ENCODE measurements at regions not wholly inside any gene's neighbourhood (a gene's known extent, or its start where the extent isn't known, plus 50 kb on each side); places are given as distances from the start of the nearest gene placed in this dataset.

GRCh38 chr4:189202182-189202868 is 738.3 kb upstream of the FRG1 start:
- H3K4me3 ChIP-seq (ENCODE audit: low read length), result peak overlapping the region; percentile 51
- peak; percentile 83 for DNase-seq (ENCODE audit: low read depth)
- TF ChIP-seq CTCF (conservative IDR thresholded peaks at IDR 0.05; ENCODE audit: low read length), result peak; percentile 90

- H3K4me3 ChIP-seq (ENCODE audit: low read length), result no peak overlapping the region
- DNase-seq (ENCODE audit: low read depth), result peak; percentile 46
- no peak for TF ChIP-seq CTCF (conservative IDR thresholded peaks at IDR 0.05; ENCODE audit: low read length)
These were observed 737.8 kb upstream of the FRG1 start for GRCh38 chr4:189202869-189203271.

- no peak for TF ChIP-seq CTCF (conservative IDR thresholded peaks at IDR 0.05; ENCODE audit: low read length)
- no peak overlapping the region for H3K4me3 ChIP-seq (ENCODE audit: low read length)
- no peak for DNase-seq (ENCODE audit: low read depth)
These were observed 736.1 kb upstream of the FRG1 start for GRCh38 chr4:189204616-189205015.

GRCh38 chr4:189206953-189207352 is 733.7 kb upstream of the FRG1 start:
- no peak for DNase-seq (ENCODE audit: low read depth)
- no peak for TF ChIP-seq CTCF (conservative IDR thresholded peaks at IDR 0.05; ENCODE audit: low read length)
- H3K4me3 ChIP-seq (ENCODE audit: low read length), result no peak overlapping the region

GRCh38 chr4:189207872-189208271 is 732.8 kb upstream of the FRG1 start:
- H3K4me3 ChIP-seq (ENCODE audit: low read length), result no peak overlapping the region
- no peak for DNase-seq (ENCODE audit: low read depth)
- no peak for TF ChIP-seq CTCF (conservative IDR thresholded peaks at IDR 0.05; ENCODE audit: low read length)

- no peak for DNase-seq (ENCODE audit: low read depth)
- no peak overlapping the region for H3K4me3 ChIP-seq (ENCODE audit: low read length)
- TF ChIP-seq CTCF (conservative IDR thresholded peaks at IDR 0.05; ENCODE audit: low read length), result no peak
These were observed 725.1 kb upstream of the FRG1 start for GRCh38 chr4:189215574-189215973.

- H3K4me3 ChIP-seq (ENCODE audit: low read length), result no peak overlapping the region
- TF ChIP-seq CTCF (conservative IDR thresholded peaks at IDR 0.05; ENCODE audit: low read length), result no peak
- DNase-seq (ENCODE audit: low read depth), result no peak
These were observed 719.0 kb upstream of the FRG1 start for GRCh38 chr4:189221691-189222090.

Data from AG10803 (cell line).